K562 (cell line): ENCODE measurements at regions not wholly inside any gene's neighbourhood (a gene's known extent, or its start where the extent isn't known, plus 50 kb on each side); places are given as distances from the start of the nearest gene placed in this dataset.

ENCODE experiments used
- ATAC-seq: fragments of 200-7000 bp; cut with Tn5 transposase; 3 replicates; pipeline ENCODE4 v1.9.1; 2020; ENCODE audit warnings: moderate library complexity
- BruUV-seq: library from RNA; stranded (reverse); fragments of 400-500 nt; replicated peaks from 2 replicates; lab custom pipeline; 2021; lab: Mats Ljungman, UMichigan
- CTCF ChIA-PET: fragments of 300-600 bp; formaldehyde crosslinking; extraction: SDS; loops from one replicate; lab custom pipeline; 2021; ENCODE audit warnings: low intra/inter-chr PET ratio; lab: Yijun Ruan, JAX
- POLR2A ChIA-PET: fragments of 300-600, 350-650 bp; sonication (Branson Sonifier 250); formaldehyde crosslinking; extraction: SDS; loops from one replicate; lab custom pipeline; 2021; ENCODE audit warnings: antibody characterized with exemption, inconsistent platforms; lab: Yijun Ruan, JAX
- DNase-seq, 4 experiments: peaks; one replicate each; pipeline versions ENCODE4 v3.0.0 to v3.0.0-alpha.2; 2011 to 2018; ENCODE audit warnings: low spot score in 3 of 4, mixed read lengths in 3 of 4; ENCODE audit errors: extremely low read depth in 1 of 4
- FAIRE-seq: peaks from 2 replicates; lab custom pipeline; 2011; peaks lifted over from hg19 to GRCh38; lab: Jason Lieb, UNC
- H2AFZ ChIP-seq: 2 replicates; pipeline ENCODE4 v1.6.0; 2011; ENCODE audit warnings: low read depth, low read length, control low read depth, inconsistent platforms
- H3K27ac ChIP-seq: fragments of 200-600 bp; 3 replicates; pipeline ENCODE4 v1.8.0; 2011; ENCODE audit warnings: low read depth, mild to moderate bottlenecking, control low read depth, inconsistent platforms, low read length, moderate library complexity, mixed read lengths; ENCODE audit errors: extremely low read depth
- H3K27me3 ChIP-seq, 2 experiments: fragments of 300-600 bp in 1 of 2; 2 replicates in 1 of 2; 3 replicates in 1 of 2; pipeline versions ENCODE4 v1.6.0 to v1.8.0; 2011; ENCODE audit warnings: inconsistent platforms in 2 of 2, low read length in 2 of 2, mild to moderate bottlenecking in 1 of 2, mixed read lengths in 1 of 2, moderate library complexity in 1 of 2; ENCODE audit not compliant: control insufficient read depth in 2 of 2, insufficient read depth in 2 of 2
- H3K36me3 ChIP-seq: fragments of 300-600 bp; 3 replicates; pipeline ENCODE4 v1.8.0; 2011; ENCODE audit warnings: mild to moderate bottlenecking, low read length, inconsistent platforms; ENCODE audit not compliant: control insufficient read depth, insufficient read depth
- H3K4me1 ChIP-seq, 2 experiments: fragments of 200-600 bp in 1 of 2; replicated peaks in 1 of 2; 2 replicates in 1 of 2; 3 replicates in 1 of 2; pipeline versions ENCODE4 v1.5.1 to v1.8.0; 2011; ENCODE audit warnings: inconsistent platforms in 2 of 2, low read length in 2 of 2, mild to moderate bottlenecking in 1 of 2, mixed read lengths in 1 of 2, moderate library complexity in 1 of 2; ENCODE audit not compliant: control insufficient read depth in 2 of 2, insufficient read depth in 2 of 2
- H3K4me2 ChIP-seq: 2 replicates; pipeline ENCODE4 v1.6.1; 2011; ENCODE audit warnings: low read length, control low read depth, inconsistent platforms, mixed read lengths; ENCODE audit not compliant: insufficient read depth
- H3K4me3 ChIP-seq: fragments of 200-600 bp; sonication (generic), shearing (Covaris generic); 2 replicates; pipeline ENCODE4 v1.5.1; 2016; ENCODE audit warnings: control low read depth, inconsistent platforms
- H3K79me2 ChIP-seq: fragments of 200-600 bp; 3 replicates; pipeline ENCODE4 v1.8.0; 2011; ENCODE audit warnings: low read length, inconsistent platforms; ENCODE audit not compliant: control insufficient read depth, insufficient read depth
- H3K9ac ChIP-seq, 2 experiments: 2 replicates each; pipeline versions ENCODE4 v1.6.0 to v1.6.1; 2011; ENCODE audit warnings: low read depth in 2 of 2, low read length in 2 of 2, control low read depth in 1 of 2, inconsistent platforms in 1 of 2, mild to moderate bottlenecking in 1 of 2, mixed read lengths in 1 of 2; ENCODE audit not compliant: insufficient read depth in 1 of 2
- H3K9me1 ChIP-seq: one replicate; pipeline ENCODE4 v1.6.0; 2011; ENCODE audit warnings: inconsistent platforms, mild to moderate bottlenecking, low read length, moderate library complexity; ENCODE audit not compliant: control insufficient read depth, insufficient read depth
- H3K9me3 ChIP-seq: replicated peaks from 2 replicates; pipeline ENCODE4 v1.5.1; 2011; ENCODE audit warnings: low read depth, low read length, inconsistent platforms; ENCODE audit not compliant: control insufficient read depth, insufficient read depth
- H4K20me1 ChIP-seq: replicated peaks from 2 replicates; pipeline ENCODE4 v1.6.1; 2011; ENCODE audit warnings: low read length, inconsistent platforms, mixed read lengths; ENCODE audit not compliant: control insufficient read depth, insufficient read depth
- AFF1 ChIP-seq, 2 experiments: fragments of 450-650 bp; IDR thresholded peaks; 2 replicates each; pipeline ENCODE4 v1.6.1; 2018; ENCODE audit warnings: mild to moderate bottlenecking in 2 of 2, low read depth in 1 of 2; ENCODE audit not compliant: partially characterized antibody in 2 of 2
- COPS2 ChIP-seq: fragments of 450-650 bp; conservative IDR thresholded peaks from 2 replicates; pipeline ENCODE4 v1.6.1; 2016; ENCODE audit warnings: mild to moderate bottlenecking, moderate library complexity
- DACH1 ChIP-seq: fragments of 450-650 bp; IDR thresholded peaks from 2 replicates; pipeline ENCODE4 v1.6.1; 2018; ENCODE audit not compliant: partially characterized antibody
- GTF3C2 ChIP-seq: IDR thresholded peaks from 3 replicates; pipeline ENCODE4 v1.6.1; 2011; ENCODE audit warnings: borderline replicate concordance, mild to moderate bottlenecking, moderate library complexity; ENCODE audit not compliant: insufficient read length; ENCODE audit errors: extremely low read depth
- HDGF ChIP-seq: fragments of 450-650 bp; IDR thresholded peaks from 2 replicates; pipeline ENCODE4 v1.6.1; 2016
- PATZ1 ChIP-seq: fragments of 250-450 bp; sonication (Bioruptor Pico); IDR thresholded peaks from 2 replicates; pipeline ENCODE4 v1.5.0; 2020; ENCODE audit warnings: mild to moderate bottlenecking, borderline replicate concordance
- PHB ChIP-seq: fragments of 250-450 bp; sonication (Bioruptor Pico); IDR thresholded peaks from 2 replicates; pipeline ENCODE4 v1.5.0; 2021
- RNF2 ChIP-seq: sonication (generic); IDR thresholded peaks from 2 replicates; pipeline ENCODE4 v1.6.1; 2016
- U2AF2 ChIP-seq: fragments of 200-400 bp; formaldehyde crosslinking; optimal IDR thresholded peaks from 2 replicates; pipeline ENCODE3; 2017; ENCODE audit warnings: low read depth, mild to moderate bottlenecking, low read length
- ZNF431 ChIP-seq: sonication (generic); formaldehyde crosslinking; IDR thresholded peaks from 2 replicates; pipeline ENCODE4 v1.8.0; 2022; ENCODE audit warnings: mild to moderate bottlenecking, missing genetic modification reagents
- ZNF699 ChIP-seq: fragments of 250-450 bp; sonication (Bioruptor Pico); IDR thresholded peaks from 2 replicates; pipeline ENCODE4 v1.8.0; 2021; ENCODE audit warnings: mild to moderate bottlenecking, moderate library complexity; ENCODE audit not compliant: insufficient replicate concordance
- ZSCAN32 ChIP-seq: fragments of 450-650 bp; formaldehyde crosslinking; IDR thresholded peaks from 2 replicates; pipeline ENCODE4 v1.4.0; 2020; ENCODE audit warnings: mild to moderate bottlenecking, moderate library complexity
- WGBS: fragments of 100-300 bp; shearing (Covaris generic); methylation state at CpG from one replicate; pipeline ENCODE4 v1.1.6; 2016; ENCODE audit warnings: low coverage, mixed read lengths; ENCODE audit not compliant: insufficient coverage; ENCODE audit errors: missing lambda C conversion rate; 5-methylcytosine and 5-hydroxymethylcytosine counted together
- in situ Hi-C: fragments of 300-500 bp; cut with MboI; formaldehyde crosslinking; loops from 4 replicates; pipeline ENCODE4 v1.15.0; 2018; ENCODE audit warnings: inconsistent platforms, mixed read lengths
- intact Hi-C: fragments of 100-400 bp; cut with micrococcal nuclease; formaldehyde crosslinking; loops from 2 replicates; pipeline ENCODE4 v1.14.2; 2022

GRCh38 chr2:56102098-56102497 is 81.7 kb upstream of the CCDC85A start:
- H3K27ac ChIP-seq: no peak overlapping the region
- H3K79me2 ChIP-seq: no peaks in the 10 kb centered on the region
- no peaks in the 10 kb centered on the region for H3K4me1 ChIP-seq
- TF ChIP-seq AFF1 (IDR thresholded peaks at IDR 0.05; ENCODE audit: low read depth in 1 of 2, partially characterized antibody in 2 of 2) (no peak), HDGF (no peak), ZNF431 (CRISPR knock-in tag) (no peak), RNF2 (no peak), PHB (no peak), GTF3C2 (no peak), COPS2 (no peak), ZSCAN32 (CRISPR knock-in tag) (no peak), DACH1 (no peak), U2AF2 (no peak), PATZ1 (CRISPR knock-in tag) (no peak), ZNF699 (CRISPR knock-in tag) (no peak)
- H3K4me2 ChIP-seq: no peak overlapping the region
- no peaks in the 10 kb centered on the region for H3K9me3 ChIP-seq
- no peak overlapping the region for H3K4me3 ChIP-seq
- H3K36me3 ChIP-seq: no peaks in the 10 kb centered on the region
- FAIRE-seq (no peak), ATAC-seq (no peak), DNase-seq (no peak)
- BruUV-seq: no TSS peak
- no peak overlapping the region for H2AFZ ChIP-seq
- intact Hi-C loops: no loop called here
- no peaks in the 10 kb centered on the region for H3K9me1 ChIP-seq
- H4K20me1 ChIP-seq: no peaks in the 10 kb centered on the region
- 0% methylated on average over 1 of the region's 1 CpG for WGBS
- CTCF ChIA-PET: no interaction called here
- POLR2A ChIA-PET: no interaction called here
- H3K9ac ChIP-seq: no peak overlapping the region
- H3K27me3 ChIP-seq: peaks cover 0 to 8% of the 10 kb centered on the region in 2 experiments; a peak in 2 of 5 replicates
- in situ Hi-C loops: no loop called here
